Activated CD4-positive, alpha-beta memory T cell treated with anti-CD3 and anti-CD28 coated beads for 36 hours (primary cell): ENCODE measurements at regions not wholly inside any gene's neighbourhood (a gene's known extent, or its start where the extent isn't known, plus 50 kb on each side); places are given as distances from the start of the nearest gene placed in this dataset.
"Not testable (repeated sequence)": the region's sequence is repeated elsewhere in the genome, so short reads cannot be mapped to it uniquely, and the experiment has no call there.

ENCODE experiments used
- CTCF ChIA-PET: fragments of 350-600 bp; sonication (Branson Sonifier 250); formaldehyde crosslinking; loops from one replicate; lab custom pipeline; 2021; ENCODE audit warnings: antibody characterized with exemption, inconsistent platforms; lab: Charles Lee
- POLR2A ChIA-PET: fragments of 350-600 bp; sonication (Branson Sonifier 250); formaldehyde crosslinking; loops from one replicate; lab custom pipeline; 2021; ENCODE audit warnings: antibody characterized with exemption; lab: Charles Lee
- DNase-seq: peaks from one replicate; pipeline ENCODE4 v3.0.0-alpha.2; 2020
- H3K27ac Mint-ChIP-seq: one replicate; pipeline ENCODE4 v1.8.0; 2021; ENCODE audit warnings: mixed read lengths
- H3K27me3 Mint-ChIP-seq: one replicate; pipeline ENCODE4 v1.8.0; 2021; ENCODE audit warnings: mixed read lengths
- H3K36me3 Mint-ChIP-seq: one replicate; pipeline ENCODE4 v1.8.0; 2021; ENCODE audit warnings: mixed read lengths
- H3K4me1 Mint-ChIP-seq: one replicate; pipeline ENCODE4 v1.8.0; 2021; ENCODE audit warnings: low read depth, mixed read lengths
- H3K4me3 Mint-ChIP-seq: one replicate; pipeline ENCODE4 v1.8.0; 2021; ENCODE audit warnings: mild to moderate bottlenecking, mixed read lengths
- H3K9me3 Mint-ChIP-seq: one replicate; pipeline ENCODE4 v1.8.0; 2021; ENCODE audit warnings: mixed read lengths
- intact Hi-C: fragments of 100-400 bp; cut with micrococcal nuclease; formaldehyde crosslinking; loops from one replicate; pipeline ENCODE4 v1.15.1; 2023

DNA sequence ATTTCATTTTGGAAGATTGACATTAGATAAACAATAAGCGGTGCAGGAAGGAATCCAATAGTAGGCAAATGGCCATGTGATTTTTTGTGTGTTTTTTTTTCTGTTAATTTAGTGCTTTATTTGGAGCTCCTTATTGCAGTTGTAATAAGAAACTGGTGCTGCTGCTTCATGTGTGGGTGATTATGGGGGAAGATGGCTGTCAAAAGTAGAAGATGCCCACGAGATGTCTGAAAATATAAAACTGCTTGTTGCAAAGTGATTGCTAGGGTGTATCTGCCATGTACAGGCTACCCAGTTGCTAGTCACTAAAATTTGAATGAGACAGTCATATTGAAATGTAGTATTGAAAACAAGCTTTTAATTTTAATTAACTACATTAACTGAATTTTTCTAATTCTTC is 216.7 kb upstream of the FTMT start:
- Mint-ChIP-seq H3K36me3 (no peaks in the 10 kb centered on the region), H3K27ac (no peak overlapping the region), H3K9me3 (no peaks in the 10 kb centered on the region), H3K4me3 (no peak overlapping the region), H3K27me3 (no peaks in the 10 kb centered on the region), H3K4me1 (no peaks in the 10 kb centered on the region)
- no peak for DNase-seq
- POLR2A ChIA-PET = no interaction called here
- intact Hi-C loops = no loop called here
- CTCF ChIA-PET = no interaction called here

DNA sequence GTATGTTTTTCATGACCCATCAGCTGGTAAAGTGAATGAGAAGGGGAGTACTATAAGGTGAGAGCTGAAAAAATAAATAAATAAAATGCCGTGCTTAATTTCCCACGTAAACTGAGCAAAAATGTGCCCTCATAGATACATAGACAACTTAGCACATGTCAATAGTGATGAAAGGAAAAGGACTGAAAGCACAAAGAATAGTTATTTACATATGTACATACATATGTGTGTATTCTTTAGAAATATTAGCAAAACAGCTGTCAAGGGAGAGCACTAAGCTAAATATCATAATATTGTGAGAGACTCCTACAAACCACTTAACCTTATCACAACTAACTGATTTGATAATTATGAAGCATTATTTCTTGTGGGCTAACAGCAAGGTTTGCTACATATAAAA is 213.6 kb upstream of the FTMT start:
- Mint-ChIP-seq H3K9me3 (no peaks in the 10 kb centered on the region), H3K27me3 (no peaks in the 10 kb centered on the region), H3K27ac (no peak overlapping the region), H3K4me1 (no peaks in the 10 kb centered on the region), H3K36me3 (no peaks in the 10 kb centered on the region), H3K4me3 (no peak overlapping the region)
- no peak for DNase-seq
- intact Hi-C loops = no loop called here
- ChIA-PET CTCF (no interaction called here), POLR2A (no interaction called here)

DNA sequence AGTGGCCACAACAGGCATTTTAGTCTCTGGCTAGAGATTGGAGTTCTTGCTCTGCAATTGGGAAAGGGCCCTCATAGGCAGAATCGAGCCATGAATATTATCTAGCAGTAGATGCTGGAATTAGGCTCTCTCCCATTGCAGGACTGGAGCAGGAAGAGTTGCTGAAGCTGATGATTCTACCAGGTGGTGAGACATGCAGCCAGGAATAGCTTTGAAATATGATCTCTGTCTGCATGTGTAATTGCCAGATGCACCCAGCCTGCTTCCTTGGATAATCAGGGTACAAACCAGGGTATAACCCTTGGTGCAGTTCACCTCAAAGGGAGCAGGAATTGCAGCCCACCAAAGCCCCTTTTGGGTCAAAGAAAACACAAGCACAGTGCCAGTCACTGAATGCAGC is 211.4 kb upstream of the FTMT start:
- ChIA-PET POLR2A (no interaction called here), CTCF (no interaction called here)
- H3K36me3 Mint-ChIP-seq = no peaks in the 10 kb centered on the region
- H3K27me3 Mint-ChIP-seq = no peaks in the 10 kb centered on the region
- no peak overlapping the region for H3K27ac Mint-ChIP-seq
- no peaks in the 10 kb centered on the region for H3K4me1 Mint-ChIP-seq
- no peak overlapping the region for H3K4me3 Mint-ChIP-seq
- H3K9me3 Mint-ChIP-seq = peaks cover 8% of the 10 kb centered on the region
- no peak for DNase-seq
- intact Hi-C loops = no loop called here

DNA sequence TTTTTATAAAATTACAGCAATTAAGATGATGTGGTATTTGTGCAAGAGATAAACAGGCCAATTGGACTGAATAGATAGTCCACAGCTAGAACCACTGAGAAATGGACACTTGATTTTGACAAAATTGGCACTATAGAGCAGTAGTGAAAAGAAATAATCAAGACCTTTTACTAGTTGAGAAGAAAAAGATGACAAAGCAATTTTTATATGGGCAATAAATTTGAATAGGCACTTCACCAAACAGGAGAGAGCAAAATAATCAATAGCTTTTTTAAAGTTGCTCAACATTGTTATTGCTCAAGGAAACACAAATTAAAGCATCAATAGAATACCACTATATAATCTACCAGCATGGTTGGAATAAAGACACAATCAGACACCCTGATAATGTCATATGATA is 193.5 kb upstream of the FTMT start:
- Mint-ChIP-seq H3K27ac (no peak overlapping the region), H3K4me3 (no peak overlapping the region), H3K9me3 (peaks cover 12% of the 10 kb centered on the region), H3K4me1 (no peaks in the 10 kb centered on the region), H3K36me3 (no peaks in the 10 kb centered on the region), H3K27me3 (no peaks in the 10 kb centered on the region)
- DNase-seq = no peak
- ChIA-PET CTCF (no interaction called here), POLR2A (no interaction called here)
- intact Hi-C loops = no loop called here

DNA sequence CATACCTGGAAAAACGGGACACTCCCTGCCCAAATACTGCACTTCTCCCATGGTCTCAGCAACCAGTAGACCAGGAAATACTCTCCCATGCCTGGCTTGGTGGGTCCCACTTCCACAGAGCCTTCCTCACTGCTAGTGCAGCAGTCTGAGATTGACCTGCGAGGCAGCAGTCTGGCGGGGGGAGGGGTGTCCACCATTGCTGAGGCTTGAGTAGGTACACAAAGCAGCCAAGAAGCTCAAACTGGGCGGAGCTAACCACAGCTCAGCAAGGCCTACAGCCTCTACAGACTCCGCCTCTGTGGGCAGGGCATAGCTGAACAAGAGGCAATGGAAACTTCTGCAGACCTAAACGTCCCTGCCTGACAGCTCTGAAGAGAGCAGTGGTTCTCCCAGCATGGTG is 191.5 kb upstream of the FTMT start:
- intact Hi-C loops = no loop called here
- Mint-ChIP-seq H3K27me3 (no peaks in the 10 kb centered on the region), H3K9me3 (peaks cover 28% of the 10 kb centered on the region), H3K36me3 (no peaks in the 10 kb centered on the region), H3K27ac (no peak overlapping the region), H3K4me3 (no peak overlapping the region), H3K4me1 (no peaks in the 10 kb centered on the region)
- ChIA-PET POLR2A (no interaction called here), CTCF (no interaction called here)
- DNase-seq = no peak

DNA sequence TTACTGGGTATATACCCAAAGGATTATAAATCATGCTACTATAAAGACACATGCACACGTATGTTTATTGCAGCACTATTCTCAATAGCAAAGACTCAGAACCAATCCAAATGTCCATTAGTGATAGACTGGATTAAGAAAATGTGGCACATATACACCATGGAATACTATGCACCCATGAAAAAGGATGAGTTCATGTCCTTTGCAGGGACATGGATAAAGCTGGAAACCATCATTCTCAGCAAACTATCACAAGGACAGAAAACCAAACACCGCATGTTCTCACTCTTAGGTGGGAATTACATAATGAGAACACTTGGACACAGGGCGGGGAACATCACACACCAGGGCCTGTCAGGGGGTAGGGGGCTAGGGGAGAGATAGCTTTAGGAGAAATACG is 186.1 kb upstream of the FTMT start:
- H3K4me3 Mint-ChIP-seq, POLR2A ChIA-PET, H3K27me3 Mint-ChIP-seq, H3K4me1 Mint-ChIP-seq, H3K27ac Mint-ChIP-seq, DNase-seq, H3K36me3 Mint-ChIP-seq, CTCF ChIA-PET, intact Hi-C loops: not testable (repeated sequence)
- peaks cover 41% of the 10 kb centered on the region for H3K9me3 Mint-ChIP-seq

DNA sequence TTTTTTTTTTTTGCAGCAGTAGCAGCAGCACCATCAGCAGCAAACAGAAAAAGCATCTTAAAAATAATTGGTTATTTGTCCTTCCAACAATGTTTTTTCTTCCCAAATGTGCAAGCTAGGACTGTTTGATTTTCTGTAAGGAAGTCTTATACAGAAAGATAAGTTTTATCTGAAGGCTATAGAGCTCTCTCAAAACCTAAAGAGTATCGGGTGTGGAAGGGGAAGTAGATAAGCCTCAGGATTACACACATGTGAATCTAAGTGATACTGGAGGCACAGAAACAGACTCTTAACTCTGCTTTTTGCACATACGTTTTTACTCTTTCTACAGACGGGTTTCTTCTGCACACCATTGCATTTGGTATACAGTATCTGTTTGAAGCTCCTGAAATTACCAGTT is 184.4 kb upstream of the FTMT start:
- CTCF ChIA-PET = no interaction called here
- POLR2A ChIA-PET = no interaction called here
- Mint-ChIP-seq H3K4me3 (no peak overlapping the region), H3K27me3 (no peaks in the 10 kb centered on the region), H3K9me3 (peaks cover 35% of the 10 kb centered on the region), H3K27ac (no peak overlapping the region), H3K36me3 (no peaks in the 10 kb centered on the region), H3K4me1 (no peaks in the 10 kb centered on the region)
- DNase-seq = no peak
- intact Hi-C loops = no loop called here

DNA sequence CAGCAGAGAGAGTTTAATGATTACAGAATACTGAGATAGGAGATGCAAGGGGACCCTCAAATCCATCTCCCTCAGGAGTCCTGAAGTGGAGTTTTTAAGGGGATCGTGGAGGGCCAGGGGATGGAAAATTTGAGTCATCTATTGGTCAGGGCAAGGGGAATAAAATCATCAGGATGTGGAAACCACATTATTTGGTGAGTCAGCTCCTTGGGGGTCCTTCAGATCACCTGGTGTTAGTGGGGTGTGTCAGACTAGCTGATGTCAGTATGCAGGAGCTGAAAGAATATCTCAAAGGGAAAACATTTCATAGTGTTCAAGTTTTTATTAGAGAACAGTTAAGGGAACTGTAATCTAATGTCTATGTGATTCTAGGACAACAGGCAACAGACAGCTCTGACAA is 183.0 kb upstream of the FTMT start:
- ChIA-PET CTCF (no interaction called here), POLR2A (no interaction called here)
- no peak overlapping the region for H3K4me3 Mint-ChIP-seq
- H3K9me3 Mint-ChIP-seq = peaks cover 26% of the 10 kb centered on the region
- intact Hi-C loops = no loop called here
- no peaks in the 10 kb centered on the region for H3K4me1 Mint-ChIP-seq
- DNase-seq = no peak
- no peak overlapping the region for H3K27ac Mint-ChIP-seq
- no peaks in the 10 kb centered on the region for H3K27me3 Mint-ChIP-seq
- no peaks in the 10 kb centered on the region for H3K36me3 Mint-ChIP-seq

DNA sequence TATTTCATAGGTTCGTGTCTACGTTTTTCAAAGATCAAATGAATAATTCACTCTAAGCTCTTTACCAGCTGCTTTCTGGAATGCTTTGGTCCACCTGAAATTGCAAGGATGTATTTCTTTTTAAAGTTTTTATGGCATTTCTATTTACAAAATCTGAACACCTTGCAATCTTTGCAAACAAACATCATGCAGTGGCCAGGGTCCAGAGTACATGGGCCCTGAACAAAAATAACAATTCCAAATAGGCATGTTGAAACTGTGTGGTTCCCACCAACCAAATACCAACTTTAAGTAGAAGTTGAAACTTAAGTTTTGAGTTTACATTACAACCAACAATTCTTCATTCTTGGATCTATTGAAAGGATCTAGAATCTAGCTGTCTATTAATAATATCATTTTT is 180.1 kb upstream of the FTMT start:
- no peak for DNase-seq
- intact Hi-C loops = no loop called here
- H3K4me1 Mint-ChIP-seq = no peaks in the 10 kb centered on the region
- H3K9me3 Mint-ChIP-seq = peaks cover 6% of the 10 kb centered on the region
- H3K4me3 Mint-ChIP-seq = no peak overlapping the region
- H3K27ac Mint-ChIP-seq = no peak overlapping the region
- POLR2A ChIA-PET = no interaction called here
- CTCF ChIA-PET = no interaction called here
- H3K36me3 Mint-ChIP-seq = no peaks in the 10 kb centered on the region
- no peaks in the 10 kb centered on the region for H3K27me3 Mint-ChIP-seq

DNA sequence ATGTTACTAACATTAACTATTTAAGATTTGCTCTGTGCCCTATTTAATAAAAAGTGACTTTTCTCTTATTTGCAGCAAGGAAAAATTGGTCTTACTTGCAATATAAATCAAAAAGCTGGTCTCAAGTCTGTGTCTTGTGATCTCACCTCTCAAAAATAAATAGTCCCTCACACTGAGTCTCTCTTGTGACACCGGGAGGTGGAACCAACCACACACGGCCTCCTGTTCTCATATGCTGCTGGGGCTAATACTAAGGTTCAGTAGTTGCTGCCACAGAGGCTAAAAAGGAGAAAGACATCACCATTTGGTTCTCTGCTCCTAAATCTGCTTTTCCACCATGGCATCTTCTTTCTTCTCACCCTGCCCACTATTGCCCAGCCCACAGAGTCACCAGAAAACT is 175.8 kb upstream of the FTMT start:
- H3K9me3 Mint-ChIP-seq = peaks cover 7% of the 10 kb centered on the region
- H3K36me3 Mint-ChIP-seq = no peaks in the 10 kb centered on the region
- no peak overlapping the region for H3K27ac Mint-ChIP-seq
- no peak for DNase-seq
- POLR2A ChIA-PET = no interaction called here
- no peaks in the 10 kb centered on the region for H3K27me3 Mint-ChIP-seq
- CTCF ChIA-PET = no interaction called here
- intact Hi-C loops = no loop called here
- H3K4me3 Mint-ChIP-seq = no peak overlapping the region
- no peaks in the 10 kb centered on the region for H3K4me1 Mint-ChIP-seq

DNA sequence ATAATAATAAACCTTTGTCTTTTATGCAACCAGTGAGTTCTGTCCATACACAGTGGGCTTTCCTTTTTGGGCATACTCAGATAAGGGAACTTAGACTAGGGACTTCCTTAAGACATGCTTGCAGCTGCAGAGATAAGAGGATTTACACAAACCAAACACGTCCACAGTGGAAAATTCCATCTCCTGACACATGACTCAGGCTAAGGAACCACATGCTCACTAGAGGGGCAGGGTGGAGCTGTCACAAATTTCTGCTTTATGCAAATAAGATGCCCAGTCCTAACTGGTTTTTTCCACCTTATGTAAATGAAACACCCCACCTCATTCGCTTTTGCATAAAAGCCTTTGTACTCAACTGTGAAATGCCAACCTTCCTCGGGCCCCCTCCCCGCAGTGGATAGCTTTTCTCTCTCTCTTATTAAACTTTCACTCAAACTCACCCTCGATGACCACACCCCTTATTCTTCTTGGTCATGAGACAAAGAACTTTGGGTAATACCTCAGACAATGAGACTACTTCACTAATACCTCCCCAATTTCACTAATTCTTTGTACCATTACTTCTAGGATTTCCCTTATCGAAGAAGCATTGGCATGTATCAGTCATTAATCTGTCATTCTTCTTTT is 170.3 kb upstream of the FTMT start:
- intact Hi-C loops = no loop called here
- no peaks in the 10 kb centered on the region for H3K36me3 Mint-ChIP-seq
- H3K9me3 Mint-ChIP-seq = peaks cover 15% of the 10 kb centered on the region
- H3K4me1 Mint-ChIP-seq = no peaks in the 10 kb centered on the region
- CTCF ChIA-PET = no interaction called here
- H3K4me3 Mint-ChIP-seq = no peak overlapping the region
- no peak for DNase-seq
- POLR2A ChIA-PET = no interaction called here
- no peak overlapping the region for H3K27ac Mint-ChIP-seq
- H3K27me3 Mint-ChIP-seq = no peaks in the 10 kb centered on the region

DNA sequence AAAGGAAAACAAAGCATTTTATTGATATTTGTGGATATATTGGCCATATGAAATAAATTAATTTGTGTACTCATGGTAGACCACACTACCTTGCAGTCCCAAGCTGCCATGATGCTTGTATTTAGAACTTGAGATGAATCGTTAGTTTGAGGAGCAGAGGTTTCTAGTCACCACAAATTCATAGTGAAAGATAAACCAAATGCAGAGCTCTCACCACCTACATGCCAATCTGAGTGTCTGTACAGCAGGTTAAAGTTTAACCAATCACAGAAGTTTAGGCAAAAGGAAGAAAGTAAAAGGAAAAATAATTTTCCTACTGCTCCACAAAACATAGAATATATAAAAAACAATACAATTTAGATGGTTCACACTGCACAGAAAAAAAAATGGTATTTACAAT is 163.6 kb upstream of the FTMT start:
- no peaks in the 10 kb centered on the region for H3K36me3 Mint-ChIP-seq
- ChIA-PET POLR2A (no interaction called here), CTCF (no interaction called here)
- H3K4me3 Mint-ChIP-seq = no peak overlapping the region
- no peak overlapping the region for H3K27ac Mint-ChIP-seq
- no peak for DNase-seq
- no peaks in the 10 kb centered on the region for H3K27me3 Mint-ChIP-seq
- no peaks in the 10 kb centered on the region for H3K4me1 Mint-ChIP-seq
- peaks cover 3% of the 10 kb centered on the region for H3K9me3 Mint-ChIP-seq
- intact Hi-C loops = no loop called here

DNA sequence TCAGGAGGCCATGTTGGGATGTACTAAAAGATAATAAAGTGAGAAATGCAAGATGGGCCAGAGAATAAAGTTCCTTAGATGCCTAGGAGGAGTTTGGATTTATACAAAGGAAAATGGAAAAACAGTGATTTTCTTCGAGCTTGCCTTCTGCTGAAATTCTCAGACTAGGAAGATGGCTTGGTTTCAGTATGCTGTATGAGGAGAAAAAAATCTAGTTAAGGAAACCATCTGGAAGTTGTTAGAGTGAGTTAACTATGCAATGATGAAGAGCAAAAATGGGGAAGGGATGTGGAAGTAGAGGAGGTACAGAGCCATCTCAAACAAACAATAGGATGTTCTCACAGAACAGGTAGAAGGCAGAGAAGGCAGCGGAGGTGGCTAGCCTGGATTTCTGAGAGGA is 162.9 kb upstream of the FTMT start:
- H3K27me3 Mint-ChIP-seq = no peaks in the 10 kb centered on the region
- POLR2A ChIA-PET = no interaction called here
- intact Hi-C loops = no loop called here

More for the DNA sequence above, 162.9 kb upstream of the FTMT start:
- CTCF ChIA-PET = no interaction called here
- Mint-ChIP-seq H3K27ac (no peak overlapping the region), H3K4me1 (no peaks in the 10 kb centered on the region), H3K4me3 (no peak overlapping the region), H3K36me3 (no peaks in the 10 kb centered on the region), H3K9me3 (peaks cover 3% of the 10 kb centered on the region)
- DNase-seq = no peak
